MM.1S (cell line): ENCODE measurements at regions not wholly inside any gene's neighbourhood (a gene's known extent, or its start where the extent isn't known, plus 50 kb on each side); places are given as distances from the start of the nearest gene placed in this dataset.

Source experiments
- DNase-seq: peaks from one replicate; pipeline ENCODE4 v3.0.0-alpha.2; 2015
- H2AFZ ChIP-seq: fragments of 300-600 bp; sonication (generic); 2 replicates; pipeline ENCODE4 v1.6.0; 2016; ENCODE audit warnings: antibody characterized with exemption, low read length
- H3F3A ChIP-seq: fragments of 300-600 bp; sonication (generic); 2 replicates; pipeline ENCODE4 v1.6.1; 2016; ENCODE audit warnings: mild to moderate bottlenecking, antibody characterized with exemption, low read length, moderate library complexity, mixed read lengths; ENCODE audit not compliant: insufficient read depth
- H3K27ac ChIP-seq: fragments of 300-600 bp; sonication (generic); 2 replicates; pipeline ENCODE4 v1.5.1; 2016; ENCODE audit warnings: mild to moderate bottlenecking, low read length
- H3K27me3 ChIP-seq: fragments of 300-600 bp; sonication (generic); replicated peaks from 2 replicates; pipeline ENCODE4 v1.6.0; 2016; ENCODE audit warnings: low read length; ENCODE audit not compliant: insufficient read depth
- H3K36me3 ChIP-seq: fragments of 300-600 bp; sonication (generic); replicated peaks from 2 replicates; pipeline ENCODE4 v1.6.1; 2016; ENCODE audit warnings: mild to moderate bottlenecking, low read length, mixed read lengths; ENCODE audit not compliant: insufficient read depth
- H3K4me1 ChIP-seq: fragments of 300-600 bp; sonication (generic); 2 replicates; pipeline ENCODE4 v1.6.1; 2016; ENCODE audit warnings: low read length, mixed read lengths
- H3K4me2 ChIP-seq: fragments of 300-600 bp; sonication (generic); 2 replicates; pipeline ENCODE4 v1.6.0; 2016; ENCODE audit warnings: low read depth, low read length
- H3K4me3 ChIP-seq: fragments of 300-600 bp; sonication (generic); 2 replicates; pipeline ENCODE4 v1.5.1; 2016; ENCODE audit warnings: low read length, mixed read lengths
- H3K79me2 ChIP-seq: fragments of 300-600 bp; sonication (generic); 2 replicates; pipeline ENCODE4 v1.6.1; 2016; ENCODE audit warnings: mixed run types, low read length, mixed read lengths
- H3K9ac ChIP-seq: fragments of 300-600 bp; sonication (generic); 2 replicates; pipeline ENCODE4 v1.6.1; 2016; ENCODE audit warnings: low read length, mixed read lengths
- H3K9me2 ChIP-seq: fragments of 300-600 bp; sonication (generic); replicated peaks from 2 replicates; pipeline ENCODE4 v1.6.1; 2016; ENCODE audit warnings: mild to moderate bottlenecking, low read length, mixed read lengths; ENCODE audit not compliant: insufficient read depth
- H3K9me3 ChIP-seq: fragments of 300-600 bp; sonication (generic); replicated peaks from 2 replicates; pipeline ENCODE4 v1.6.1; 2016; ENCODE audit warnings: mild to moderate bottlenecking, low read length, mixed read lengths; ENCODE audit not compliant: insufficient read depth
- H4K20me1 ChIP-seq: fragments of 300-600 bp; sonication (generic); 2 replicates; pipeline ENCODE4 v1.6.1; 2016; ENCODE audit warnings: mild to moderate bottlenecking, low read length, moderate library complexity, mixed read lengths; ENCODE audit not compliant: insufficient read depth
- EZH2 ChIP-seq: fragments of 300-600 bp; sonication (generic); optimal IDR thresholded peaks from 2 replicates; pipeline ENCODE3; 2017; ENCODE audit warnings: low read depth, mild to moderate bottlenecking, antibody characterized with exemption, low read length, mixed read lengths
- EZH2phosphoT487 ChIP-seq: fragments of 300-600 bp; sonication (generic); IDR thresholded peaks from 2 replicates; pipeline ENCODE4 v1.6.1; 2018; ENCODE audit warnings: antibody characterized with exemption, low read length
- TF ChIP-seq, protein P1 (sequence below): fragments of 300-600 bp; sonication (generic); IDR thresholded peaks from 2 replicates; pipeline ENCODE4 v1.5.1; 2016; ENCODE audit warnings: antibody characterized with exemption, low read length, mixed read lengths

DNA sequence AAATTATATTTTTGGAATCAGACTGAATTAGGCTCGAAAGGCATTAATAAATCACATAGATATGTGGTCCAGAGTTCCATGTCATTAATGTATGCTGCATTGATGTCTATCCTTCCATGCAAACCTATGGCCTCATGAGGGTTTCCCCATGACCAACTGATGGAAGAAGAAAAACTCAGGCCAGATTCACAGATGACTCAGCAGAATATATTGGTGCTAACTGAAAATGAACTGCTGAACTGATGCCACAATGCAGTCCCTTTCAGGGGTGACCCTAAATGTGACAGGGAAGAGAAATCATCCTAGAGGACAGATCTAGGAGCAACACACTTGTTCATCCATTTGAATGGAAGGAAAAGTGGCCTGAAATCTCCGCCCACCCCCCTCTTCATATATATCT is 110.5 kb upstream of the KCND3 start:
- no peaks in the 10 kb centered on the region for H3K79me2 ChIP-seq
- H3K4me1 ChIP-seq = no peaks in the 10 kb centered on the region
- H4K20me1 ChIP-seq = no peaks in the 10 kb centered on the region
- no peak overlapping the region for H2AFZ ChIP-seq
- no peak overlapping the region for H3K4me2 ChIP-seq
- no peaks in the 10 kb centered on the region for H3K9me3 ChIP-seq
- no peaks in the 10 kb centered on the region for H3K27me3 ChIP-seq
- no peak for TF ChIP-seq EZH2phosphoT487
- TF ChIP-seq EZH2 = no peak
- TF ChIP-seq, protein P1, sequence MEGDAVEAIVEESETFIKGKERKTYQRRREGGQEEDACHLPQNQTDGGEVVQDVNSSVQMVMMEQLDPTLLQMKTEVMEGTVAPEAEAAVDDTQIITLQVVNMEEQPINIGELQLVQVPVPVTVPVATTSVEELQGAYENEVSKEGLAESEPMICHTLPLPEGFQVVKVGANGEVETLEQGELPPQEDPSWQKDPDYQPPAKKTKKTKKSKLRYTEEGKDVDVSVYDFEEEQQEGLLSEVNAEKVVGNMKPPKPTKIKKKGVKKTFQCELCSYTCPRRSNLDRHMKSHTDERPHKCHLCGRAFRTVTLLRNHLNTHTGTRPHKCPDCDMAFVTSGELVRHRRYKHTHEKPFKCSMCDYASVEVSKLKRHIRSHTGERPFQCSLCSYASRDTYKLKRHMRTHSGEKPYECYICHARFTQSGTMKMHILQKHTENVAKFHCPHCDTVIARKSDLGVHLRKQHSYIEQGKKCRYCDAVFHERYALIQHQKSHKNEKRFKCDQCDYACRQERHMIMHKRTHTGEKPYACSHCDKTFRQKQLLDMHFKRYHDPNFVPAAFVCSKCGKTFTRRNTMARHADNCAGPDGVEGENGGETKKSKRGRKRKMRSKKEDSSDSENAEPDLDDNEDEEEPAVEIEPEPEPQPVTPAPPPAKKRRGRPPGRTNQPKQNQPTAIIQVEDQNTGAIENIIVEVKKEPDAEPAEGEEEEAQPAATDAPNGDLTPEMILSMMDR = no peak
- H3K4me3 ChIP-seq = no peak overlapping the region
- H3K9me2 ChIP-seq = no peaks in the 10 kb centered on the region
- no peaks in the 10 kb centered on the region for H3K36me3 ChIP-seq
- no peak for DNase-seq
- H3F3A ChIP-seq = no peaks in the 10 kb centered on the region
- no peak overlapping the region for H3K9ac ChIP-seq
- no peak overlapping the region for H3K27ac ChIP-seq

DNA sequence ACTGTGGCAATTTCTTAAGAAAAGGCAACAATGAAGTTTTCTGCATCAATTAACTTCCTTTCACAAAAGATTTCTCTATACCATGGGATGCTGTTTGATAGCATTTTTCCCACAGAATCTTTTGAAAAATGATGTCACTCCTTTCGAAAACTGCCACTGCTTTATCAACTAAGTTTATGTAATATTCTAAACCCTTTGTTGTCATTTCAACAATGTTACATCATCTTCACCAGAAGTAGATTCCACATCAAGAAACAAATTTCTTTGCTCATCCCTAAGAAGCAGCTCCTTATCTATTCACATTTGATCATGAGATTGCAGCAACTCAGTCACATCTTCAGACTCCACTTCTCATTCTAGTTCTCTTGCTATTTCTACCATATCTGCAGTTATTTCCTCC is 116.1 kb upstream of the KCND3 start:
- H3K4me1 ChIP-seq = no peaks in the 10 kb centered on the region
- no peaks in the 10 kb centered on the region for H4K20me1 ChIP-seq
- no peak overlapping the region for H3K4me2 ChIP-seq
- H3K4me3 ChIP-seq = no peak overlapping the region
- DNase-seq = no peak
- no peaks in the 10 kb centered on the region for H3F3A ChIP-seq
- no peaks in the 10 kb centered on the region for H3K36me3 ChIP-seq
- no peaks in the 10 kb centered on the region for H3K27me3 ChIP-seq
- no peak overlapping the region for H3K9ac ChIP-seq
- TF ChIP-seq EZH2phosphoT487 = no peak
- no peak for TF ChIP-seq EZH2
- TF ChIP-seq, protein P1 = no peak
- no peak overlapping the region for H3K27ac ChIP-seq
- no peaks in the 10 kb centered on the region for H3K79me2 ChIP-seq
- H3K9me2 ChIP-seq = no peaks in the 10 kb centered on the region
- H3K9me3 ChIP-seq = no peaks in the 10 kb centered on the region
- H2AFZ ChIP-seq = no peak overlapping the region

DNA sequence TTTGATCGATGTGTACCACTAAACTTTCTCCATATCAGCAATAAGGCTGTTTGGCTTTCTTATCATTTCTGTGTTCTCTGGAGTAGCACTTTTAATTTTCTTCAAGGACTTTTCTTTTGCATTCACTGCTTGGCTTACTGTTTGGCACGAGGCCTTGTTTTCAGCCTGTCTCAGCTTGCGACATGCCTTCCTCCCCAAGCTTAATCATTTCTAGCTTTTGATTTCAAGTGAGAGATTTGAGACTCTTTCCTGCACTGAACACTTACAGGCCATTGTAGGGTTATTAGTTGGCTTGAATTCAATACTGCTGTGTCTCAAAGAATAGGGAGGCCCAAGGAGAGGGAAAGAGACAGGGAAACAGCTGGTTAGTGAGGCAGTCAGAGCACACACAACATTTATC is 120.6 kb upstream of the KCND3 start:
- Histone ChIP-seq H4K20me1 (no peaks in the 10 kb centered on the region), H3K4me2 (no peak overlapping the region), H3K27me3 (no peaks in the 10 kb centered on the region), H3K27ac (no peak overlapping the region), H3K9me2 (no peaks in the 10 kb centered on the region), H2AFZ (no peak overlapping the region), H3K9me3 (no peaks in the 10 kb centered on the region), H3K9ac (no peak overlapping the region), H3K4me3 (no peak overlapping the region), H3K79me2 (no peaks in the 10 kb centered on the region), H3K36me3 (no peaks in the 10 kb centered on the region), H3F3A (no peaks in the 10 kb centered on the region), H3K4me1 (no peaks in the 10 kb centered on the region)
- no peak for DNase-seq
- TF ChIP-seq, protein P1 = no peak
- TF ChIP-seq EZH2 (no peak), EZH2phosphoT487 (no peak)
